HL-60 (cell line): ENCODE measurements at regions not wholly inside any gene's neighbourhood (a gene's known extent, or its start where the extent isn't known, plus 50 kb on each side); places are given as distances from the start of the nearest gene placed in this dataset.
"Not testable (repeated sequence)": the region's sequence is repeated elsewhere in the genome, so short reads cannot be mapped to it uniquely, and the experiment has no call there.

Experiments
- CTCF ChIP-seq: IDR thresholded peaks from one replicate; pipeline ENCODE4 v1.5.1; 2011; ENCODE audit warnings: low read length, control low read depth, inconsistent platforms; ENCODE audit not compliant: insufficient read depth
- POLR2AphosphoS5 ChIP-seq: IDR thresholded peaks from 2 replicates; pipeline ENCODE4 v1.6.1; 2012; ENCODE audit warnings: low read depth
- SPI1 ChIP-seq: IDR thresholded peaks from 2 replicates; pipeline ENCODE4 v1.6.1; 2012; ENCODE audit warnings: low read depth, mild to moderate bottlenecking, borderline replicate concordance

- not testable (repeated sequence) for TF ChIP-seq SPI1, POLR2AphosphoS5, CTCF
Measured at GRCh38 chr13:63821785-63822184, 2406.1 kb upstream of the PCDH20 start.
